ENCODE measurements at regions not wholly inside any gene's neighbourhood (a gene's known extent, or its start where the extent isn't known, plus 50 kb on each side); places are given as distances from the start of the nearest gene placed in this dataset.

DNA sequence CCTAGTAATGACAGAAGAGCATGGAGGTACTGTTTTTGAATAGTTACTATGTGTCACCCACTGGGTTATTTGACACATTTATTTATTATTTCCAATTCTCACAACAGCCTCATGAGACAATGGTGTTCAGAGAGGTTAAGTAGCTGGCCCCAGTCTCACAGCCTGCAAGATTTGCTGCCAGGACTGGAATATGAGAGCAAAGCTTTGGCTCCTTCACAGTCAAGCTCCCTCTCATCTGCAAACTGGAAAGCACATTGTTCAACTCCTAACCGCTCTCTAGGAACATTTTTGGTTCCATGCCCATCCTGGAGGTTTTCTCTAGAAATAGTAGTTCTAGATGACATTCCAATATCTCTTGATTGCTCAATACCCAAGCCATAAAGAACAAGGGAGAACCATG, 75.5 kb upstream of the CXCL12 start:
- H3K27me3 ChIP-seq (ENCODE audit: control insufficient read depth in 1 of 2, insufficient read depth in 1 of 2, low read length in 2 of 2) = peaks cover 0 to 17% of the 10 kb centered on the region in 2 experiments
- H3K14ac ChIP-seq (ENCODE audit: low read length in 2 of 2) = no peak overlapping the region
- H3K4me3 ChIP-seq (ENCODE audit: insufficient read depth in 1 of 2, low read depth in 1 of 2, low read length in 2 of 2) = no peak overlapping the region
- no peak overlapping the region for H2BK5ac ChIP-seq (ENCODE audit: low read depth, low read length, poor library complexity, severe bottlenecking)
- no peak overlapping the region for H3K4me2 ChIP-seq (ENCODE audit: low read length, poor library complexity, severe bottlenecking)
- H3K4ac ChIP-seq (ENCODE audit: low read depth in 1 of 2, low read length in 2 of 2) = no peak overlapping the region
- H3K18ac ChIP-seq (ENCODE audit: low read depth in 1 of 2, low read length in 2 of 2) = no peak overlapping the region
- no peak for DNase-seq
- H4K91ac ChIP-seq (ENCODE audit: low read length) = no peak overlapping the region
- no peaks in the 10 kb centered on the region for H3K36me3 ChIP-seq (ENCODE audit: control insufficient read depth in 1 of 2, insufficient read depth in 2 of 2, low read depth in 1 of 2, low read length in 2 of 2)
- no peak overlapping the region for H2BK12ac ChIP-seq (ENCODE audit: low read length in 2 of 2)
- H3K27ac ChIP-seq (ENCODE audit: low read length, poor library complexity, severe bottlenecking) = no peak overlapping the region
- no CpG with 5 or more reads among the region's 1 CpG for WGBS
- no peak overlapping the region for H3K23ac ChIP-seq (ENCODE audit: low read length in 2 of 2)
- H3K4me1 ChIP-seq (ENCODE audit: control insufficient read depth, insufficient read depth, low read depth, low read length) = peaks cover 1% of the 10 kb centered on the region
- no peak overlapping the region for H2AFZ ChIP-seq (ENCODE audit: low read depth, low read length)
- H4K8ac ChIP-seq (ENCODE audit: low read length) = no peak overlapping the region
- no peaks in the 10 kb centered on the region for H3K9me3 ChIP-seq (ENCODE audit: control insufficient read depth, low read length)
- H3K79me1 ChIP-seq (replicated peaks; ENCODE audit: low read length, poor library complexity, severe bottlenecking) = no peaks in the 10 kb centered on the region
- H2BK15ac ChIP-seq (ENCODE audit: low read depth, poor library complexity, severe bottlenecking) = no peak overlapping the region
- no peak overlapping the region for H3K9ac ChIP-seq (ENCODE audit: low read length)
- no peak overlapping the region for H2BK120ac ChIP-seq (ENCODE audit: low read depth, low read length)
- H2AK5ac ChIP-seq (ENCODE audit: low read length, severe bottlenecking) = no peak overlapping the region

GRCh38 chr10:44462338-44462914, 77.5 kb upstream of the CXCL12 start:
- Histone ChIP-seq H3K36me3 (ENCODE audit: control insufficient read depth in 1 of 2, insufficient read depth in 2 of 2, low read depth in 1 of 2, low read length in 2 of 2) (no peaks in the 10 kb centered on the region), H3K9me3 (ENCODE audit: control insufficient read depth, low read length) (no peaks in the 10 kb centered on the region), H3K23ac (ENCODE audit: low read length in 2 of 2) (no peak overlapping the region), H4K91ac (ENCODE audit: low read length) (no peak overlapping the region), H2BK15ac (ENCODE audit: low read depth, poor library complexity, severe bottlenecking) (no peak overlapping the region), H4K8ac (ENCODE audit: low read length) (no peak overlapping the region), H2AK5ac (ENCODE audit: low read length, severe bottlenecking) (no peak overlapping the region), H3K79me1 (replicated peaks; ENCODE audit: low read length, poor library complexity, severe bottlenecking) (no peaks in the 10 kb centered on the region), H2BK5ac (ENCODE audit: low read depth, low read length, poor library complexity, severe bottlenecking) (no peak overlapping the region), H3K27me3 (ENCODE audit: control insufficient read depth in 1 of 2, insufficient read depth in 1 of 2, low read length in 2 of 2) (peaks cover 0 to 17% of the 10 kb centered on the region in 2 experiments), H3K9ac (ENCODE audit: low read length) (no peak overlapping the region), H3K4me3 (ENCODE audit: insufficient read depth in 1 of 2, low read depth in 1 of 2, low read length in 2 of 2) (no peak overlapping the region), H3K27ac (ENCODE audit: low read length, poor library complexity, severe bottlenecking) (no peak overlapping the region), H3K18ac (ENCODE audit: low read depth in 1 of 2, low read length in 2 of 2) (no peak overlapping the region), H2AFZ (ENCODE audit: low read depth, low read length) (no peak overlapping the region), H3K4me1 (ENCODE audit: control insufficient read depth, insufficient read depth, low read depth, low read length) (peaks cover 4% of the 10 kb centered on the region), H2BK12ac (ENCODE audit: low read length in 2 of 2) (no peak overlapping the region), H2BK120ac (ENCODE audit: low read depth, low read length) (no peak overlapping the region), H3K14ac (ENCODE audit: low read length in 2 of 2) (no peak overlapping the region), H3K4ac (ENCODE audit: low read depth in 1 of 2, low read length in 2 of 2) (no peak overlapping the region), H3K4me2 (ENCODE audit: low read length, poor library complexity, severe bottlenecking) (no peak overlapping the region)
- DNase-seq = no peak
- 84% methylated on average over 7 of the region's 7 CpGs for WGBS

GRCh38 chr10:44463511-44464121, 78.7 kb upstream of the CXCL12 start:
- H2BK12ac ChIP-seq (ENCODE audit: low read length in 2 of 2) = no peak overlapping the region
- H3K36me3 ChIP-seq (ENCODE audit: control insufficient read depth in 1 of 2, insufficient read depth in 2 of 2, low read depth in 1 of 2, low read length in 2 of 2) = no peaks in the 10 kb centered on the region
- H4K8ac ChIP-seq (ENCODE audit: low read length) = no peak overlapping the region
- H2BK5ac ChIP-seq (ENCODE audit: low read depth, low read length, poor library complexity, severe bottlenecking) = no peak overlapping the region
- H2BK15ac ChIP-seq (ENCODE audit: low read depth, poor library complexity, severe bottlenecking) = no peak overlapping the region
- H3K79me1 ChIP-seq (replicated peaks; ENCODE audit: low read length, poor library complexity, severe bottlenecking) = no peaks in the 10 kb centered on the region
- H3K18ac ChIP-seq (ENCODE audit: low read depth in 1 of 2, low read length in 2 of 2) = no peak overlapping the region
- H2AFZ ChIP-seq (ENCODE audit: low read depth, low read length) = no peak overlapping the region
- no peak overlapping the region for H3K27ac ChIP-seq (ENCODE audit: low read length, poor library complexity, severe bottlenecking)
- 58% methylated on average over 6 of the region's 6 CpGs for WGBS
- peaks cover 4% of the 10 kb centered on the region for H3K4me1 ChIP-seq (ENCODE audit: control insufficient read depth, insufficient read depth, low read depth, low read length)
- no peak overlapping the region for H3K4ac ChIP-seq (ENCODE audit: low read depth in 1 of 2, low read length in 2 of 2)
- H3K27me3 ChIP-seq (ENCODE audit: control insufficient read depth in 1 of 2, insufficient read depth in 1 of 2, low read length in 2 of 2) = peaks cover 0 to 22% of the 10 kb centered on the region in 2 experiments
- no peak overlapping the region for H3K4me2 ChIP-seq (ENCODE audit: low read length, poor library complexity, severe bottlenecking)
- no peak overlapping the region for H2AK5ac ChIP-seq (ENCODE audit: low read length, severe bottlenecking)
- H3K4me3 ChIP-seq (ENCODE audit: insufficient read depth in 1 of 2, low read depth in 1 of 2, low read length in 2 of 2) = no peak overlapping the region
- H2BK120ac ChIP-seq (ENCODE audit: low read depth, low read length) = no peak overlapping the region
- no peak overlapping the region for H4K91ac ChIP-seq (ENCODE audit: low read length)
- DNase-seq = no peak
- no peak overlapping the region for H3K9ac ChIP-seq (ENCODE audit: low read length)
- no peaks in the 10 kb centered on the region for H3K9me3 ChIP-seq (ENCODE audit: control insufficient read depth, low read length)
- H3K23ac ChIP-seq (ENCODE audit: low read length in 2 of 2) = no peak overlapping the region
- H3K14ac ChIP-seq (ENCODE audit: low read length in 2 of 2) = no peak overlapping the region

- Histone ChIP-seq H3K79me1 (replicated peaks; ENCODE audit: low read length, poor library complexity, severe bottlenecking) (no peaks in the 10 kb centered on the region), H4K8ac (ENCODE audit: low read length) (no peak overlapping the region), H3K4me1 (ENCODE audit: control insufficient read depth, insufficient read depth, low read depth, low read length) (peaks cover 4% of the 10 kb centered on the region), H3K4me2 (ENCODE audit: low read length, poor library complexity, severe bottlenecking) (no peak overlapping the region), H2BK12ac (ENCODE audit: low read length in 2 of 2) (no peak overlapping the region), H3K9me3 (ENCODE audit: control insufficient read depth, low read length) (no peaks in the 10 kb centered on the region), H3K9ac (ENCODE audit: low read length) (no peak overlapping the region), H2BK5ac (ENCODE audit: low read depth, low read length, poor library complexity, severe bottlenecking) (no peak overlapping the region), H2AK5ac (ENCODE audit: low read length, severe bottlenecking) (no peak overlapping the region), H3K4me3 (ENCODE audit: insufficient read depth in 1 of 2, low read depth in 1 of 2, low read length in 2 of 2) (no peak overlapping the region), H3K27ac (ENCODE audit: low read length, poor library complexity, severe bottlenecking) (no peak overlapping the region), H3K27me3 (ENCODE audit: control insufficient read depth in 1 of 2, insufficient read depth in 1 of 2, low read length in 2 of 2) (peaks cover 0 to 22% of the 10 kb centered on the region in 2 experiments), H3K14ac (ENCODE audit: low read length in 2 of 2) (no peak overlapping the region), H3K36me3 (ENCODE audit: control insufficient read depth in 1 of 2, insufficient read depth in 2 of 2, low read depth in 1 of 2, low read length in 2 of 2) (no peaks in the 10 kb centered on the region), H3K23ac (ENCODE audit: low read length in 2 of 2) (no peak overlapping the region), H3K18ac (ENCODE audit: low read depth in 1 of 2, low read length in 2 of 2) (no peak overlapping the region), H2AFZ (ENCODE audit: low read depth, low read length) (no peak overlapping the region), H2BK120ac (ENCODE audit: low read depth, low read length) (no peak overlapping the region), H4K91ac (ENCODE audit: low read length) (no peak overlapping the region), H2BK15ac (ENCODE audit: low read depth, poor library complexity, severe bottlenecking) (no peak overlapping the region), H3K4ac (ENCODE audit: low read depth in 1 of 2, low read length in 2 of 2) (no peak overlapping the region)
- 0% methylated on average over 1 of the region's 2 CpGs for WGBS
- no peak for DNase-seq
Measured at GRCh38 chr10:44464503-44464902, 79.6 kb upstream of the CXCL12 start.

All from mesenchymal stem cell (in vitro differentiated cells and primary cell).